Loucy (cell line): ENCODE measurements at regions not wholly inside any gene's neighbourhood (a gene's known extent, or its start where the extent isn't known, plus 50 kb on each side); places are given as distances from the start of the nearest gene placed in this dataset.

Experiments used
- H2AFZ ChIP-seq: fragments of 200-600 bp; sonication (generic); 2 replicates; pipeline ENCODE4 v1.6.0; 2016; ENCODE audit warnings: antibody characterized with exemption, mild to moderate bottlenecking, low read length, moderate library complexity
- H3F3A ChIP-seq: fragments of 200-600 bp; 2 replicates; pipeline ENCODE4 v1.6.0; 2016; ENCODE audit warnings: antibody characterized with exemption, low read depth, mild to moderate bottlenecking
- H3K27me3 ChIP-seq: fragments of 200-600 bp; sonication (generic); 2 replicates; pipeline ENCODE4 v1.6.1; 2014; ENCODE audit warnings: low read length, mild to moderate bottlenecking; ENCODE audit not compliant: insufficient read depth, poor library complexity, severe bottlenecking
- H3K36me3 ChIP-seq: fragments of 200-600 bp; sonication (generic); 2 replicates; pipeline ENCODE4 v1.6.1; 2016; ENCODE audit warnings: low read length; ENCODE audit not compliant: insufficient read depth
- H3K4me1 ChIP-seq: fragments of 200-600 bp; sonication (generic); 2 replicates; pipeline ENCODE4 v1.5.1; 2014; ENCODE audit warnings: low read length, mild to moderate bottlenecking; ENCODE audit not compliant: insufficient read depth, poor library complexity, severe bottlenecking
- H3K4me2 ChIP-seq: fragments of 200-600 bp; sonication (generic); 2 replicates; pipeline ENCODE4 v1.6.0; 2014; ENCODE audit warnings: antibody characterized with exemption, low read length, low read depth, mild to moderate bottlenecking; ENCODE audit not compliant: poor library complexity, severe bottlenecking
- H3K4me3 ChIP-seq: fragments of 200-600 bp; sonication (generic); 2 replicates; pipeline ENCODE4 v1.5.1; 2014; ENCODE audit warnings: low read length, mild to moderate bottlenecking, mixed read lengths; ENCODE audit not compliant: poor library complexity, severe bottlenecking
- H3K79me2 ChIP-seq: fragments of 200-600 bp; sonication (generic); 2 replicates; pipeline ENCODE4 v1.6.1; 2014; ENCODE audit warnings: low read length; ENCODE audit not compliant: insufficient read depth
- H3K9ac ChIP-seq: fragments of 200-600 bp; sonication (generic); 2 replicates; pipeline ENCODE4 v1.6.0; 2014; ENCODE audit warnings: mild to moderate bottlenecking, low read depth, low read length, moderate library complexity; ENCODE audit not compliant: poor library complexity, severe bottlenecking
- H3K9me2 ChIP-seq: fragments of 200-600 bp; sonication (generic); replicated peaks from 2 replicates; pipeline ENCODE4 v1.6.1; 2016; ENCODE audit warnings: low read depth, low read length, mixed read lengths
- H3K9me3 ChIP-seq: fragments of 200-600 bp; sonication (generic); 2 replicates; pipeline ENCODE4 v1.6.1; 2014; ENCODE audit warnings: mild to moderate bottlenecking, antibody characterized with exemption, low read length, low read depth; ENCODE audit not compliant: insufficient read depth
- H4K20me1 ChIP-seq: fragments of 200-600 bp; sonication (generic); 2 replicates; pipeline ENCODE4 v1.6.0; 2014; ENCODE audit warnings: antibody characterized with exemption, low read length, mild to moderate bottlenecking; ENCODE audit not compliant: insufficient read depth, poor library complexity, severe bottlenecking
- CTCF ChIP-seq: fragments of 200-600 bp; sonication (generic); conservative IDR thresholded peaks from 2 replicates; pipeline ENCODE4 v1.5.1; 2014; ENCODE audit warnings: mild to moderate bottlenecking, antibody characterized with exemption, low read length
- EZH2phosphoT487 ChIP-seq: fragments of 200-600 bp; IDR thresholded peaks from 2 replicates; pipeline ENCODE4 v1.6.1; 2018; ENCODE audit warnings: antibody characterized with exemption, mild to moderate bottlenecking, moderate library complexity, borderline replicate concordance

- Histone ChIP-seq H3K4me1 (no peaks in the 10 kb centered on the region), H3K9ac (no peak overlapping the region), H3K79me2 (no peaks in the 10 kb centered on the region), H3K9me3 (no peaks in the 10 kb centered on the region), H3K4me3 (no peak overlapping the region), H3K36me3 (no peaks in the 10 kb centered on the region), H4K20me1 (no peaks in the 10 kb centered on the region), H2AFZ (no peak overlapping the region), H3K4me2 (no peak overlapping the region), H3F3A (no peaks in the 10 kb centered on the region), H3K27me3 (no peaks in the 10 kb centered on the region), H3K9me2 (no peaks in the 10 kb centered on the region)
- TF ChIP-seq CTCF (no peak), EZH2phosphoT487 (no peak)
Observed at GRCh38 chr6:104414723-104415122, 445.0 kb downstream of the HACE1 start.

- Histone ChIP-seq H3K36me3 (no peaks in the 10 kb centered on the region), H4K20me1 (no peaks in the 10 kb centered on the region), H2AFZ (no peak overlapping the region), H3K27me3 (no peaks in the 10 kb centered on the region), H3K4me2 (no peak overlapping the region), H3K9ac (no peak overlapping the region), H3F3A (no peaks in the 10 kb centered on the region), H3K79me2 (no peaks in the 10 kb centered on the region), H3K4me1 (no peaks in the 10 kb centered on the region), H3K9me2 (no peaks in the 10 kb centered on the region), H3K9me3 (no peaks in the 10 kb centered on the region), H3K4me3 (no peak overlapping the region)
- no peak for TF ChIP-seq CTCF
- no peak for TF ChIP-seq EZH2phosphoT487
Observed at GRCh38 chr6:104413767-104414166, 446.0 kb downstream of the HACE1 start.

- H2AFZ ChIP-seq = no peak overlapping the region
- no peak overlapping the region for H3K4me2 ChIP-seq
- H3K36me3 ChIP-seq = no peaks in the 10 kb centered on the region
- H3F3A ChIP-seq = no peaks in the 10 kb centered on the region
- no peaks in the 10 kb centered on the region for H3K9me2 ChIP-seq
- no peak overlapping the region for H3K4me3 ChIP-seq
- no peaks in the 10 kb centered on the region for H3K27me3 ChIP-seq
- no peaks in the 10 kb centered on the region for H3K79me2 ChIP-seq
- H3K9me3 ChIP-seq = no peaks in the 10 kb centered on the region
- H3K4me1 ChIP-seq = no peaks in the 10 kb centered on the region
- H3K9ac ChIP-seq = no peak overlapping the region
- H4K20me1 ChIP-seq = no peaks in the 10 kb centered on the region
- TF ChIP-seq CTCF (no peak), EZH2phosphoT487 (no peak)
Observed at GRCh38 chr6:104411302-104411701, 448.4 kb downstream of the HACE1 start.
